GM19240 (cell line): ENCODE measurements at regions not wholly inside any gene's neighbourhood (a gene's known extent, or its start where the extent isn't known, plus 50 kb on each side); places are given as distances from the start of the nearest gene placed in this dataset.
"Not testable (repeated sequence)": the region's sequence is repeated elsewhere in the genome, so short reads cannot be mapped to it uniquely, and the experiment has no call there.

Experiments used
- DNase-seq: peaks from one replicate; pipeline ENCODE4 v3.0.0; 2011; ENCODE audit warnings: low spot score; ENCODE audit not compliant: insufficient read length

- no peak for DNase-seq
Observed at GRCh38 chr4:183814461-183814860, 90.6 kb upstream of the STOX2 start.

- no peak for DNase-seq
Observed at GRCh38 chr4:183816077-183816476, 89.0 kb upstream of the STOX2 start.

GRCh38 chr4:183816882-183817509, 88.1 kb upstream of the STOX2 start:
- DNase-seq, result no peak

- not testable (repeated sequence) for DNase-seq
Observed at GRCh38 chr4:183818591-183818990, 86.5 kb upstream of the STOX2 start.

GRCh38 chr4:183821076-183821853, 83.8 kb upstream of the STOX2 start:
- no peak for DNase-seq

GRCh38 chr4:183823434-183823833, 81.7 kb upstream of the STOX2 start:
- no peak for DNase-seq

GRCh38 chr4:183825346-183825745, 79.8 kb upstream of the STOX2 start:
- no peak for DNase-seq

- no peak for DNase-seq
Observed at GRCh38 chr4:183826461-183826860, 78.6 kb upstream of the STOX2 start.

GRCh38 chr4:183828125-183828524, 77.0 kb upstream of the STOX2 start:
- DNase-seq, result no peak

- DNase-seq, result no peak
Observed at GRCh38 chr4:183828839-183829238, 76.3 kb upstream of the STOX2 start.

- DNase-seq, result no peak
Observed at GRCh38 chr4:183830438-183830985, 74.6 kb upstream of the STOX2 start.

GRCh38 chr4:183831026-183831446, 74.1 kb upstream of the STOX2 start:
- DNase-seq, result no peak

GRCh38 chr4:183831683-183832082, 73.4 kb upstream of the STOX2 start:
- no peak for DNase-seq

- DNase-seq, result no peak
Observed at GRCh38 chr4:183832776-183833450, 72.2 kb upstream of the STOX2 start.

GRCh38 chr4:183834252-183834651, 70.9 kb upstream of the STOX2 start:
- no peak for DNase-seq

GRCh38 chr4:183837222-183837621, 67.9 kb upstream of the STOX2 start:
- no peak for DNase-seq

GRCh38 chr4:183838987-183839712, 66.0 kb upstream of the STOX2 start:
- no peak for DNase-seq

GRCh38 chr4:183840311-183840710, 64.8 kb upstream of the STOX2 start:
- DNase-seq, result peak; percentile 34

GRCh38 chr4:183841001-183841400, 64.1 kb upstream of the STOX2 start:
- no peak for DNase-seq

GRCh38 chr4:183842129-183842528, 63.0 kb upstream of the STOX2 start:
- DNase-seq, result no peak

GRCh38 chr4:183843248-183843671, 61.8 kb upstream of the STOX2 start:
- no peak for DNase-seq
